Inferior parietal cortex (tissue), 1 donor: ENCODE measurements at regions not wholly inside any gene's neighbourhood (a gene's known extent, or its start where the extent isn't known, plus 50 kb on each side); places are given as distances from the start of the nearest gene placed in this dataset.
A peak's percentile ranks its signal among the peaks of the same experiment; 100 is the strongest.

ENCODE experiments used
- DNase-seq: peaks from one replicate; pipeline ENCODE4 v3.0.0-alpha.2; 2016; ENCODE audit errors: extremely low spot score

GRCh38 chr14:100467046-100467750, 120.0 kb downstream of the BEGAIN start:
- no peak for DNase-seq

- DNase-seq = no peak
Observed at GRCh38 chr14:100467939-100468338, 119.3 kb downstream of the BEGAIN start.

GRCh38 chr14:100468557-100468956, 118.7 kb downstream of the BEGAIN start:
- DNase-seq = no peak

- DNase-seq = no peak
Observed at GRCh38 chr14:100469632-100470522, 117.3 kb downstream of the BEGAIN start.

- DNase-seq = no peak
Observed at GRCh38 chr14:100470523-100470897, 116.7 kb downstream of the BEGAIN start.

- DNase-seq = no peak
Observed at GRCh38 chr14:100471441-100472093, 115.7 kb downstream of the BEGAIN start.

GRCh38 chr14:100472094-100472455, 115.1 kb downstream of the BEGAIN start:
- no peak for DNase-seq

GRCh38 chr14:100472491-100472890, 114.7 kb downstream of the BEGAIN start:
- no peak for DNase-seq

- DNase-seq = no peak
Observed at GRCh38 chr14:100473249-100473648, 114.0 kb downstream of the BEGAIN start.

GRCh38 chr14:100474196-100474595, 113.0 kb downstream of the BEGAIN start:
- DNase-seq = no peak

GRCh38 chr14:100475268-100475667, 111.9 kb downstream of the BEGAIN start:
- DNase-seq = no peak

- DNase-seq = peak; percentile 6
Observed at GRCh38 chr14:100476012-100476822, 111.0 kb downstream of the BEGAIN start.

GRCh38 chr14:100484531-100485267, 102.5 kb downstream of the BEGAIN start:
- no peak for DNase-seq

- peak; percentile 54 for DNase-seq
Observed at GRCh38 chr14:100486025-100486828, 101.0 kb downstream of the BEGAIN start.
